GM12873 (cell line): ENCODE measurements at regions not wholly inside any gene's neighbourhood (a gene's known extent, or its start where the extent isn't known, plus 50 kb on each side); places are given as distances from the start of the nearest gene placed in this dataset.

ENCODE experiments used
- CTCF ChIP-seq: IDR thresholded peaks from 2 replicates; pipeline ENCODE4 v1.5.1; 2012; ENCODE audit warnings: low read depth, mild to moderate bottlenecking, moderate library complexity, low read length, control low read depth; ENCODE audit not compliant: insufficient read depth; ENCODE audit errors: missing control alignments

GRCh38 chr10:131532745-131533341 is 221.3 kb upstream of the TCERG1L start:
- no peak for TF ChIP-seq CTCF

GRCh38 chr10:131533846-131534526 is 222.5 kb upstream of the TCERG1L start:
- TF ChIP-seq CTCF, result no peak

GRCh38 chr10:131534836-131535235 is 223.3 kb upstream of the TCERG1L start:
- TF ChIP-seq CTCF, result no peak

GRCh38 chr10:131536676-131537075 is 225.2 kb upstream of the TCERG1L start:
- no peak for TF ChIP-seq CTCF

GRCh38 chr10:131537281-131537680 is 225.8 kb upstream of the TCERG1L start:
- no peak for TF ChIP-seq CTCF

GRCh38 chr10:131544495-131544894 is 233.0 kb upstream of the TCERG1L start:
- no peak for TF ChIP-seq CTCF

GRCh38 chr10:131546086-131546810 is 234.7 kb upstream of the TCERG1L start:
- TF ChIP-seq CTCF, result no peak
